Gastroesophageal sphincter (tissue), 4 donors: ENCODE measurements at regions not wholly inside any gene's neighbourhood (a gene's known extent, or its start where the extent isn't known, plus 50 kb on each side); places are given as distances from the start of the nearest gene placed in this dataset.
A peak's percentile ranks its signal among the peaks of the same experiment; 100 is the strongest.

Source experiments
- ATAC-seq: fragments of 150-250 bp; one replicate; pipeline ENCODE4 v1.9.1; 2016; ENCODE audit warnings: mild to moderate bottlenecking, moderate library complexity
- H3K27ac ChIP-seq, 4 donors: fragments of 200-600 bp; sonication (generic) in 3 of 4; 1 replicate in 3 of 4; 2 replicates in 1 of 4; pipeline ENCODE4 v1.5.1; 2016 to 2019
- H3K27me3 ChIP-seq: fragments of 200-600 bp; sonication (generic); one replicate; pipeline ENCODE4 v1.5.1; 2019
- H3K36me3 ChIP-seq, 2 donors: fragments of 200-600 bp; sonication (generic); one replicate each; pipeline ENCODE4 v1.5.1; 2019; ENCODE audit warnings: control low read depth in 1 of 2
- H3K4me1 ChIP-seq, 3 donors: fragments of 200-600 bp; sonication (generic); 1 replicate in 2 of 3; 2 replicates in 1 of 3; pipeline ENCODE4 v1.5.1; 2016 to 2019; ENCODE audit warnings: control low read depth in 2 of 3
- H3K4me3 ChIP-seq, 2 donors: fragments of 200-600 bp; sonication (generic); one replicate each; pipeline ENCODE4 v1.5.1; 2019; ENCODE audit warnings: mild to moderate bottlenecking in 1 of 2, moderate library complexity in 1 of 2
- H3K9me3 ChIP-seq, 3 donors: fragments of 200-600 bp; sonication (generic); one replicate each; pipeline ENCODE4 v1.5.1; 2017 to 2019; ENCODE audit warnings: control low read depth in 2 of 3
- EP300 ChIP-seq: sonication (generic); formaldehyde crosslinking; IDR thresholded peaks from one replicate; pipeline ENCODE4 v1.6.1; 2017; ENCODE audit warnings: antibody characterized with exemption, mild to moderate bottlenecking
- POLR2A ChIP-seq, 2 donors: fragments of 450-650 bp; IDR thresholded peaks; one replicate each; pipeline ENCODE4 v1.6.1; 2017; ENCODE audit warnings: antibody characterized with exemption in 2 of 2, mild to moderate bottlenecking in 2 of 2, moderate library complexity in 1 of 2
- POLR2AphosphoS5 ChIP-seq: sonication (generic); formaldehyde crosslinking; IDR thresholded peaks from one replicate; pipeline ENCODE4 v1.6.1; 2017; ENCODE audit warnings: antibody characterized with exemption
- WGBS, 2 donors: methylation state at CpG; one replicate each; pipeline ENCODE4 v1.1.5; 2018; ENCODE audit warnings: low coverage in 1 of 2; 5-methylcytosine and 5-hydroxymethylcytosine counted together
- TF ChIP-seq, protein P1 (sequence below), 4 experiments: fragments of 200-600 bp in 2 of 4; fragments of 450-650 bp in 2 of 4; sonication (generic) in 1 of 4; IDR thresholded peaks; one replicate each; pipeline ENCODE4 v1.5.1; 2017 to 2019; ENCODE audit warnings: antibody characterized with exemption in 4 of 4, mild to moderate bottlenecking in 2 of 4, moderate library complexity in 2 of 4

GRCh38 chr2:12102679-12103078 lies 356.2 kb downstream of the LPIN1 start:
- 94 to 100% methylated on average over 1 to 2 of the region's 2 CpGs for WGBS, 2 donors
- Histone ChIP-seq H3K9me3 (no peaks in the 10 kb centered on the region), H3K36me3 (no peaks in the 10 kb centered on the region), H3K27ac (no peak overlapping the region), H3K4me3 (no peak overlapping the region), H3K27me3 (no peaks in the 10 kb centered on the region), H3K4me1 (no peaks in the 10 kb centered on the region)
- TF ChIP-seq POLR2A (IDR thresholded peaks at IDR 0.05) (no peak), EP300 (no peak), POLR2AphosphoS5 (no peak)
- TF ChIP-seq, protein P1, sequence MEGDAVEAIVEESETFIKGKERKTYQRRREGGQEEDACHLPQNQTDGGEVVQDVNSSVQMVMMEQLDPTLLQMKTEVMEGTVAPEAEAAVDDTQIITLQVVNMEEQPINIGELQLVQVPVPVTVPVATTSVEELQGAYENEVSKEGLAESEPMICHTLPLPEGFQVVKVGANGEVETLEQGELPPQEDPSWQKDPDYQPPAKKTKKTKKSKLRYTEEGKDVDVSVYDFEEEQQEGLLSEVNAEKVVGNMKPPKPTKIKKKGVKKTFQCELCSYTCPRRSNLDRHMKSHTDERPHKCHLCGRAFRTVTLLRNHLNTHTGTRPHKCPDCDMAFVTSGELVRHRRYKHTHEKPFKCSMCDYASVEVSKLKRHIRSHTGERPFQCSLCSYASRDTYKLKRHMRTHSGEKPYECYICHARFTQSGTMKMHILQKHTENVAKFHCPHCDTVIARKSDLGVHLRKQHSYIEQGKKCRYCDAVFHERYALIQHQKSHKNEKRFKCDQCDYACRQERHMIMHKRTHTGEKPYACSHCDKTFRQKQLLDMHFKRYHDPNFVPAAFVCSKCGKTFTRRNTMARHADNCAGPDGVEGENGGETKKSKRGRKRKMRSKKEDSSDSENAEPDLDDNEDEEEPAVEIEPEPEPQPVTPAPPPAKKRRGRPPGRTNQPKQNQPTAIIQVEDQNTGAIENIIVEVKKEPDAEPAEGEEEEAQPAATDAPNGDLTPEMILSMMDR (IDR thresholded peaks at IDR 0.05) = no peak
- no peak for ATAC-seq

DNA sequence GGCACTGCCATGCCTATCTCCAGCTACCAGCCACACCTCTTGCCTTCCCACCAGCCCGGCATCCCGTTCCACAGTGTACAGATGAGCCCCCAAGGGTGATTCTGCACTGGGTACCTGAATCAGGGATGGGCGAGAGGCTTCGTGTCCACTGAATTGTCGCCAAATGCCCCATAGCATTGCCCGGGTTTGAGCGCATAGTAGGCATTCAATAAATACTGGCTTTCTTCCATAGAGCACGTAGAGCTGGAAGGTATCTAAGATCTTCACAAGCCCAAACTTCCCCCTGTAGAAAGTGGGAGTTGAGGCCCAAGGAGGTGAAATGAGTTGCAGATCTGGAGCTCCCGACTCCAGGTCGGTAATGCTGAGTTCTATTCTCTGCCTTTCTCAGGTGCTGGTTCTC lies 358.7 kb downstream of the LPIN1 start:
- Histone ChIP-seq H3K4me1 (no peaks in the 10 kb centered on the region), H3K27ac (no peak overlapping the region), H3K27me3 (no peaks in the 10 kb centered on the region), H3K36me3 (no peaks in the 10 kb centered on the region), H3K4me3 (no peak overlapping the region), H3K9me3 (no peaks in the 10 kb centered on the region)
- 78 to 100% methylated on average over 2 to 3 of the region's 10 CpGs for WGBS, 2 donors
- no peak for ATAC-seq
- TF ChIP-seq EP300 (no peak), POLR2AphosphoS5 (no peak), POLR2A (IDR thresholded peaks at IDR 0.05) (no peak)
- TF ChIP-seq, protein P1 (IDR thresholded peaks at IDR 0.05) = no peak

GRCh38 chr2:12106440-12107080 lies 360.1 kb downstream of the LPIN1 start:
- H3K27ac ChIP-seq = no peak overlapping the region
- no peak overlapping the region for H3K4me3 ChIP-seq
- no peaks in the 10 kb centered on the region for H3K27me3 ChIP-seq
- TF ChIP-seq POLR2AphosphoS5 = no peak
- TF ChIP-seq EP300 = no peak
- TF ChIP-seq, protein P1 (IDR thresholded peaks at IDR 0.05) = no peak
- no peak for TF ChIP-seq POLR2A (IDR thresholded peaks at IDR 0.05)
- H3K4me1 ChIP-seq = no peaks in the 10 kb centered on the region
- no peaks in the 10 kb centered on the region for H3K36me3 ChIP-seq
- WGBS, 2 donors = 55 to 65% methylated on average over 6 to 10 of the region's 11 CpGs
- no peaks in the 10 kb centered on the region for H3K9me3 ChIP-seq
- peak; percentile 79 for ATAC-seq

DNA sequence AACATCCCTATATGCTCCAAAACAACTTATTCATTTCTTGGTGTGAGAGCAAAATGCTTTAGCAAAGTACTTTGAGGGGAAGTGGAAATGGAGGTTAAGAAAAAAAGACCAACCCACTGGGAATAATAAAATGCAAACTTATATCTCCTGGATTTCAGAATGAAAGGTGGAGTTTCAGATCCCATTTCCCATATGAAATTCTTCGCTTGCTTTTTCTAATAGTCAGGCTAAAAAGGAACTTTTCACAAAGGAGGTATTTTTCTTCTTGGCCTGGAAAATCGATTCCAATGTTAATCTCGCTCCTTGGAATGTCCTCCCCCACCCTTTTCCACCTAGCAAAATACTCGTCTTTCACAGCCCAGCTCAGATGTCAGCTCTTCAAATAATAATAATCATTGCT lies 360.9 kb downstream of the LPIN1 start:
- ATAC-seq = no peak
- H3K27ac ChIP-seq = no peak overlapping the region
- no peaks in the 10 kb centered on the region for H3K36me3 ChIP-seq
- no peaks in the 10 kb centered on the region for H3K4me1 ChIP-seq
- TF ChIP-seq POLR2AphosphoS5 (no peak), POLR2A (IDR thresholded peaks at IDR 0.05) (no peak), EP300 (no peak)
- TF ChIP-seq, protein P1 (IDR thresholded peaks at IDR 0.05) = no peak
- no peaks in the 10 kb centered on the region for H3K27me3 ChIP-seq
- WGBS, 2 donors = 23 to 67% methylated on average over 4 of the region's 4 CpGs
- H3K9me3 ChIP-seq = no peaks in the 10 kb centered on the region
- no peak overlapping the region for H3K4me3 ChIP-seq

GRCh38 chr2:12107939-12108338 lies 361.5 kb downstream of the LPIN1 start:
- WGBS, 2 donors = 5 to 33% methylated on average over 2 to 3 of the region's 5 CpGs
- no peaks in the 10 kb centered on the region for H3K36me3 ChIP-seq
- no peak overlapping the region for H3K27ac ChIP-seq
- H3K4me3 ChIP-seq = no peak overlapping the region
- no peaks in the 10 kb centered on the region for H3K4me1 ChIP-seq
- no peaks in the 10 kb centered on the region for H3K9me3 ChIP-seq
- ATAC-seq = no peak
- no peak for TF ChIP-seq POLR2A (IDR thresholded peaks at IDR 0.05)
- no peak for TF ChIP-seq EP300
- no peak for TF ChIP-seq POLR2AphosphoS5
- TF ChIP-seq, protein P1 (IDR thresholded peaks at IDR 0.05) = no peak
- no peaks in the 10 kb centered on the region for H3K27me3 ChIP-seq
